HCT116 (cell line): ENCODE measurements at regions not wholly inside any gene's neighbourhood (a gene's known extent, or its start where the extent isn't known, plus 50 kb on each side); places are given as distances from the start of the nearest gene placed in this dataset.

Experiments
- ATAC-seq: fragments of 200-7000 bp; cut with Tn5 transposase; 2 replicates; pipeline ENCODE4 v1.9.1; 2020; ENCODE audit warnings: mild to moderate bottlenecking, moderate library complexity
- BruUV-seq: library from RNA; stranded (reverse); fragments of 400-500 nt; replicated peaks from 2 replicates; lab custom pipeline; 2021; lab: Mats Ljungman, UMichigan
- CTCF ChIA-PET: fragments of 300-600 bp; sonication (Branson Sonifier 250); formaldehyde crosslinking; loops from one replicate; lab custom pipeline; 2021; ENCODE audit warnings: antibody characterized with exemption; lab: Charles Lee
- POLR2A ChIA-PET: fragments of 300-600, 350-600 bp; sonication (Branson Sonifier 250); formaldehyde crosslinking; loops from one replicate; lab custom pipeline; 2021; ENCODE audit warnings: antibody characterized with exemption; lab: Charles Lee
- RAD21 ChIA-PET, 2 experiments: fragments of 300-600 bp; sonication (Branson Sonifier 250); formaldehyde crosslinking; loops; one replicate each; lab custom pipeline; 2023; ENCODE audit warnings: low total read pairs in 2 of 2; ENCODE audit not compliant: uncharacterized antibody in 2 of 2, unreplicated experiment in 2 of 2, low non-redundant PET in 1 of 2; lab: Charles Lee
- DNase-seq: peaks from one replicate; pipeline ENCODE4 v3.0.0-alpha.2; 2010; ENCODE audit warnings: low read depth, low spot score
- H2AFZ ChIP-seq: fragments of 200-600 bp; shearing (Covaris generic), sonication (generic); 2 replicates; pipeline ENCODE4 v1.6.1; 2017; ENCODE audit warnings: low read depth, mixed run types, mixed read lengths, antibody characterized with exemption, low read length; ENCODE audit not compliant: poor library complexity, severe bottlenecking
- H3K27ac ChIP-seq: 2 replicates; pipeline ENCODE4 v1.5.1; 2012; ENCODE audit warnings: low read depth, low read length
- H3K27me3 ChIP-seq: fragments of 200-600 bp; sonication (generic); 2 replicates; pipeline ENCODE4 v1.6.1; 2016; ENCODE audit warnings: mixed run types, low read length, mixed read lengths; ENCODE audit not compliant: insufficient read depth
- H3K36me3 ChIP-seq, 2 experiments: fragments of 200-500 bp in 1 of 2; fragments of 200-600 bp in 1 of 2; sonication (Bioruptor generic) in 1 of 2; sonication (generic) in 1 of 2; 2 replicates each; pipeline versions ENCODE4 v1.5.1 to v1.6.1; 2014 to 2016; ENCODE audit warnings: low read length in 2 of 2, inconsistent platforms in 1 of 2, mixed read lengths in 1 of 2, mixed run types in 1 of 2; ENCODE audit not compliant: insufficient read depth in 2 of 2, control insufficient read depth in 1 of 2
- H3K4me1 ChIP-seq, 2 experiments: fragments of 200-600 bp in 1 of 2; sonication (generic) in 1 of 2; 2 replicates each; pipeline versions ENCODE4 v1.5.1 to v1.6.1; 2012 to 2017; ENCODE audit warnings: low read length in 2 of 2, inconsistent platforms in 1 of 2, mild to moderate bottlenecking in 1 of 2, mixed read lengths in 1 of 2, mixed run types in 1 of 2, moderate library complexity in 1 of 2; ENCODE audit not compliant: insufficient read depth in 2 of 2, control insufficient read depth in 1 of 2
- H3K4me2 ChIP-seq: fragments of 200-600 bp; sonication (generic); 2 replicates; pipeline ENCODE4 v1.6.1; 2017; ENCODE audit warnings: mixed run types, low read length, mixed read lengths
- H3K4me3 ChIP-seq, 2 experiments: fragments of 200-600 bp in 1 of 2; sonication (generic) in 1 of 2; replicated peaks in 1 of 2; 2 replicates each; pipeline ENCODE4 v1.5.1; 2011 to 2016; ENCODE audit warnings: low read length in 2 of 2, control low read depth in 1 of 2, low read depth in 1 of 2, mild to moderate bottlenecking in 1 of 2, mixed read lengths in 1 of 2, mixed run types in 1 of 2
- H3K79me2 ChIP-seq: fragments of 200-600 bp; sonication (generic); 2 replicates; pipeline ENCODE4 v1.6.1; 2017; ENCODE audit warnings: mild to moderate bottlenecking, mixed run types, low read length, moderate library complexity, mixed read lengths; ENCODE audit not compliant: insufficient read depth
- H3K9ac ChIP-seq: fragments of 200-600 bp; sonication (generic); 2 replicates; pipeline ENCODE4 v1.6.1; 2016; ENCODE audit warnings: low read length, mixed read lengths
- H3K9me2 ChIP-seq: fragments of 200-600 bp; sonication (generic), shearing (Covaris generic); 2 replicates; pipeline ENCODE4 v1.6.1; 2017; ENCODE audit warnings: mixed run types, mild to moderate bottlenecking, moderate library complexity; ENCODE audit not compliant: insufficient read depth
- H3K9me3 ChIP-seq, 2 experiments: fragments of 200-500 bp in 1 of 2; fragments of 200-600 bp in 1 of 2; sonication (Bioruptor generic) in 1 of 2; sonication (generic) in 1 of 2; 2 replicates each; pipeline ENCODE4 v1.6.1; 2014 to 2017; ENCODE audit warnings: low read length in 2 of 2, mixed read lengths in 2 of 2, inconsistent platforms in 1 of 2, low read depth in 1 of 2, mild to moderate bottlenecking in 1 of 2, mixed run types in 1 of 2, moderate library complexity in 1 of 2; ENCODE audit not compliant: control insufficient read depth in 1 of 2, insufficient read depth in 1 of 2
- H4K20me1 ChIP-seq: fragments of 200-600 bp; sonication (generic), shearing (Covaris generic); 2 replicates; pipeline ENCODE4 v1.6.1; 2017; ENCODE audit warnings: mixed run types, mild to moderate bottlenecking, moderate library complexity; ENCODE audit not compliant: insufficient read depth
- ATF3 ChIP-seq: IDR thresholded peaks from 2 replicates; pipeline ENCODE4 v1.6.1; 2012
- CEBPB ChIP-seq: IDR thresholded peaks from 2 replicates; pipeline ENCODE4 v1.6.1; 2012; ENCODE audit warnings: low read depth
- EGR1 ChIP-seq: IDR thresholded peaks from 2 replicates; pipeline ENCODE4 v1.6.1; 2012; ENCODE audit warnings: low read depth
- ELF1 ChIP-seq: IDR thresholded peaks from 2 replicates; pipeline ENCODE4 v1.6.1; 2012; ENCODE audit warnings: low read depth, borderline replicate concordance
- JUND ChIP-seq: IDR thresholded peaks from 2 replicates; pipeline ENCODE4 v1.6.1; 2012
- MAX ChIP-seq: IDR thresholded peaks from 2 replicates; pipeline ENCODE4 v1.6.1; 2012
- POLR2A ChIP-seq: IDR thresholded peaks from 2 replicates; pipeline ENCODE4 v1.7.0; 2011; ENCODE audit warnings: borderline replicate concordance; ENCODE audit not compliant: insufficient read depth, insufficient read length; ENCODE audit errors: extremely low read depth
- RAD21 ChIP-seq: IDR thresholded peaks from 2 replicates; pipeline ENCODE4 v1.6.1; 2012; ENCODE audit warnings: low read depth, mild to moderate bottlenecking
- REST ChIP-seq: IDR thresholded peaks from 2 replicates; pipeline ENCODE4 v1.6.1; 2012; ENCODE audit warnings: low read depth
- SIN3A ChIP-seq: IDR thresholded peaks from 2 replicates; pipeline ENCODE4 v1.6.1; 2012; ENCODE audit warnings: low read depth
- TCF7L2 ChIP-seq: IDR thresholded peaks from 2 replicates; pipeline ENCODE4 v1.7.0; 2011; ENCODE audit warnings: borderline replicate concordance, inconsistent platforms; ENCODE audit not compliant: insufficient read depth, insufficient read length; ENCODE audit errors: extremely low read depth
- ZFX ChIP-seq: fragments of 450-650 bp; IDR thresholded peaks from 2 replicates; pipeline ENCODE4 v1.6.1; 2017
- ZNF274 ChIP-seq: fragments of 200-500 bp; sonication (Bioruptor generic); IDR thresholded peaks from 2 replicates; pipeline ENCODE4 v1.6.1; 2014; ENCODE audit warnings: mild to moderate bottlenecking, low read depth, low read length, inconsistent platforms
- intact Hi-C: fragments of 100-400 bp; cut with micrococcal nuclease; formaldehyde crosslinking; loops from 2 replicates; pipeline ENCODE4 v1.10.0; 2022

- H2AFZ ChIP-seq: no peak overlapping the region
- CTCF ChIA-PET: no interaction called here
- no peaks in the 10 kb centered on the region for H4K20me1 ChIP-seq
- no peak for TF ChIP-seq JUND
- TF ChIP-seq TCF7L2: no peak
- TF ChIP-seq ATF3: no peak
- TF ChIP-seq REST: no peak
- no peak for TF ChIP-seq ZNF274
- TF ChIP-seq ELF1: no peak
- no peak for TF ChIP-seq RAD21
- no peak for TF ChIP-seq EGR1
- TF ChIP-seq CEBPB: no peak
- TF ChIP-seq SIN3A: no peak
- TF ChIP-seq POLR2A: no peak
- TF ChIP-seq MAX: no peak
- no peak for TF ChIP-seq ZFX
- no peak overlapping the region for H3K27ac ChIP-seq
- intact Hi-C loops: no loop called here
- no peaks in the 10 kb centered on the region for H3K9me2 ChIP-seq
- H3K4me1 ChIP-seq: no peaks in the 10 kb centered on the region
- POLR2A ChIA-PET: no interaction called here
- RAD21 ChIA-PET: no interaction called here
- no peaks in the 10 kb centered on the region for H3K36me3 ChIP-seq
- no peak for ATAC-seq
- BruUV-seq: no TSS peak
- H3K4me2 ChIP-seq: no peak overlapping the region
- H3K27me3 ChIP-seq: no peaks in the 10 kb centered on the region; the same call in 1 of the 2 replicates
- no peak overlapping the region for H3K9ac ChIP-seq
- no peak for DNase-seq
- no peaks in the 10 kb centered on the region for H3K79me2 ChIP-seq
- H3K4me3 ChIP-seq: no peak overlapping the region
- H3K9me3 ChIP-seq: no peaks in the 10 kb centered on the region
Measured at GRCh38 chr6:22146678-22146930, 150.2 kb downstream of the PRL start.
